ENCODE measurements at regions not wholly inside any gene's neighbourhood (a gene's known extent, or its start where the extent isn't known, plus 50 kb on each side); places are given as distances from the start of the nearest gene placed in this dataset.

GRCh38 chr6:117110146-117110545, 155.2 kb upstream of the VGLL2 start:
- H2AFZ ChIP-seq (ENCODE audit: low read length): no peak overlapping the region
- H3K4me2 ChIP-seq (ENCODE audit: low read length): no peak overlapping the region
- no peak overlapping the region for H3K9ac ChIP-seq (ENCODE audit: low read length)
- H3K79me2 ChIP-seq (ENCODE audit: insufficient read depth, low read length): no peaks in the 10 kb centered on the region
- H3K27me3 ChIP-seq (ENCODE audit: insufficient read depth, low read length): no peaks in the 10 kb centered on the region
- H3K9me3 ChIP-seq (ENCODE audit: low read length): no peaks in the 10 kb centered on the region
- no peaks in the 10 kb centered on the region for H3K9me2 ChIP-seq (ENCODE audit: low read depth, low read length)
- no peaks in the 10 kb centered on the region for H3F3A ChIP-seq (ENCODE audit: insufficient read depth, low read length)
- TF ChIP-seq EZH2 (IDR thresholded peaks at IDR 0.05; ENCODE audit: borderline replicate concordance, low read length) (no peak), CTCF (IDR thresholded peaks at IDR 0.05; ENCODE audit: low read length) (no peak)
- H3K4me3 ChIP-seq (ENCODE audit: low read depth, low read length, poor library complexity, severe bottlenecking): no peak overlapping the region
- no peaks in the 10 kb centered on the region for H4K20me1 ChIP-seq (ENCODE audit: insufficient read depth, low read length)
- H3K4me1 ChIP-seq (ENCODE audit: insufficient read depth, low read length, severe bottlenecking): no peaks in the 10 kb centered on the region
- no peaks in the 10 kb centered on the region for H3K36me3 ChIP-seq (ENCODE audit: insufficient read depth, low read length)
- H3K27ac ChIP-seq (ENCODE audit: low read depth, low read length, poor library complexity, severe bottlenecking): no peak overlapping the region

GRCh38 chr6:117110737-117111136, 154.6 kb upstream of the VGLL2 start:
- Histone ChIP-seq H3K36me3 (ENCODE audit: insufficient read depth, low read length) (no peaks in the 10 kb centered on the region), H3F3A (ENCODE audit: insufficient read depth, low read length) (no peaks in the 10 kb centered on the region), H3K4me1 (ENCODE audit: insufficient read depth, low read length, severe bottlenecking) (no peaks in the 10 kb centered on the region)

DNA sequence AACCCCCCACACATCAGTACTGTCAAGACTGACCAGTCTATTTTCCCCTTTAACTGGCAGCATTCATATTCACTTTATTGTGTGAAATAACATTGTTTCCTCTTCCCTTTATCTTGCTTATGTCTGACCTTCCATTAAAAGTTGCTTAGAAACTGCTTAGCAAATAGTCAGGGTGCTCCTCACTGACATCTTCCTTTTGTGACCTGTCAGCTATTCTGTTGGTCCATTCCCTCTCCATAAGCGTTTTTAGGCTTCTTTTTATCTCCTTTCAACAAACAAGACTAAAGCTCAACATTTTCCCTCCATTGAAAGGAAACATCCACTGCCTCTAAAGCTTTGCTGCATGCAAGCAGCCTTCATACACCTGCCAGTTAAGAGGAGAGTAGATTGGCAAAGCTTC, 147.7 kb upstream of the VGLL2 start:
- no peaks in the 10 kb centered on the region for H3K27me3 ChIP-seq (ENCODE audit: insufficient read depth, low read length)
- H4K20me1 ChIP-seq (ENCODE audit: insufficient read depth, low read length): no peaks in the 10 kb centered on the region
- TF ChIP-seq EZH2 (IDR thresholded peaks at IDR 0.05; ENCODE audit: borderline replicate concordance, low read length) (no peak), CTCF (IDR thresholded peaks at IDR 0.05; ENCODE audit: low read length) (no peak)
- no peak overlapping the region for H3K9ac ChIP-seq (ENCODE audit: low read length)
- no peak overlapping the region for H3K4me3 ChIP-seq (ENCODE audit: low read depth, low read length, poor library complexity, severe bottlenecking)
- no peaks in the 10 kb centered on the region for H3K9me3 ChIP-seq (ENCODE audit: low read length)
- H3K9me2 ChIP-seq (ENCODE audit: low read depth, low read length): no peaks in the 10 kb centered on the region
- no peak overlapping the region for H2AFZ ChIP-seq (ENCODE audit: low read length)
- no peaks in the 10 kb centered on the region for H3K36me3 ChIP-seq (ENCODE audit: insufficient read depth, low read length)
- H3K27ac ChIP-seq (ENCODE audit: low read depth, low read length, poor library complexity, severe bottlenecking): no peak overlapping the region
- H3K79me2 ChIP-seq (ENCODE audit: insufficient read depth, low read length): no peaks in the 10 kb centered on the region
- H3F3A ChIP-seq (ENCODE audit: insufficient read depth, low read length): no peaks in the 10 kb centered on the region
- H3K4me2 ChIP-seq (ENCODE audit: low read length): no peak overlapping the region
- no peaks in the 10 kb centered on the region for H3K4me1 ChIP-seq (ENCODE audit: insufficient read depth, low read length, severe bottlenecking)

More at GRCh38 chr6:117110737-117111136, 154.6 kb upstream of the VGLL2 start:
- Histone ChIP-seq H3K4me3 (ENCODE audit: low read depth, low read length, poor library complexity, severe bottlenecking) (no peak overlapping the region), H3K9me2 (ENCODE audit: low read depth, low read length) (no peaks in the 10 kb centered on the region), H3K4me2 (ENCODE audit: low read length) (no peak overlapping the region), H3K79me2 (ENCODE audit: insufficient read depth, low read length) (no peaks in the 10 kb centered on the region), H3K9ac (ENCODE audit: low read length) (no peak overlapping the region), H2AFZ (ENCODE audit: low read length) (no peak overlapping the region), H3K27me3 (ENCODE audit: insufficient read depth, low read length) (no peaks in the 10 kb centered on the region), H3K9me3 (ENCODE audit: low read length) (no peaks in the 10 kb centered on the region), H3K27ac (ENCODE audit: low read depth, low read length, poor library complexity, severe bottlenecking) (no peak overlapping the region), H4K20me1 (ENCODE audit: insufficient read depth, low read length) (no peaks in the 10 kb centered on the region)
- TF ChIP-seq CTCF (IDR thresholded peaks at IDR 0.05; ENCODE audit: low read length): no peak
- TF ChIP-seq EZH2 (IDR thresholded peaks at IDR 0.05; ENCODE audit: borderline replicate concordance, low read length): no peak
